GM12875 (cell line): ENCODE measurements at regions not wholly inside any gene's neighbourhood (a gene's known extent, or its start where the extent isn't known, plus 50 kb on each side); places are given as distances from the start of the nearest gene placed in this dataset.

Experiments
- H3K4me3 ChIP-seq: one replicate; pipeline ENCODE4 v1.5.1; 2011; ENCODE audit warnings: low read depth, low read length, control low read depth
- TF ChIP-seq, protein P1 (sequence below): IDR thresholded peaks from 2 replicates; pipeline ENCODE4 v1.5.1; 2011; ENCODE audit warnings: low read depth, mild to moderate bottlenecking, control low read depth, inconsistent platforms, low read length, moderate library complexity, borderline replicate concordance; ENCODE audit not compliant: insufficient read depth

DNA sequence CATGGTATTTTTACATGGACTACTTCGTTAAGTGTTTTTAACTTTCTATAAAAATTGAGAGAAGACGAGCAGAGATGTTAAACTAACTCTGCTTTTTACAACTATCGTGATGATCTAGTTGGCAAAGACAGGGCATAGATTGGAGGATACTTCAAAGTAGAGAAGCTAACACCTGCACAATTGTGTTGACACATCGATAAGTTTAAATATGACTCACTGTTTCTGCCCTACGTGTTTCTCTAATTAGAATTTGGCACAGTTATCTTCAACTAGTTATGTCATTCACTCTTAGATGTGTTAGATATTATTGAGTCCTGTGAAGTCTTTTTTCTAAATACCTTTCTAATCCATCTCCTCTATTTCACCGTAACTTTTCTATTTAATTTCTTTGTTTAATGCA is 68.5 kb upstream of the FERD3L start:
- H3K4me3 ChIP-seq = no peak overlapping the region
- TF ChIP-seq, protein P1, sequence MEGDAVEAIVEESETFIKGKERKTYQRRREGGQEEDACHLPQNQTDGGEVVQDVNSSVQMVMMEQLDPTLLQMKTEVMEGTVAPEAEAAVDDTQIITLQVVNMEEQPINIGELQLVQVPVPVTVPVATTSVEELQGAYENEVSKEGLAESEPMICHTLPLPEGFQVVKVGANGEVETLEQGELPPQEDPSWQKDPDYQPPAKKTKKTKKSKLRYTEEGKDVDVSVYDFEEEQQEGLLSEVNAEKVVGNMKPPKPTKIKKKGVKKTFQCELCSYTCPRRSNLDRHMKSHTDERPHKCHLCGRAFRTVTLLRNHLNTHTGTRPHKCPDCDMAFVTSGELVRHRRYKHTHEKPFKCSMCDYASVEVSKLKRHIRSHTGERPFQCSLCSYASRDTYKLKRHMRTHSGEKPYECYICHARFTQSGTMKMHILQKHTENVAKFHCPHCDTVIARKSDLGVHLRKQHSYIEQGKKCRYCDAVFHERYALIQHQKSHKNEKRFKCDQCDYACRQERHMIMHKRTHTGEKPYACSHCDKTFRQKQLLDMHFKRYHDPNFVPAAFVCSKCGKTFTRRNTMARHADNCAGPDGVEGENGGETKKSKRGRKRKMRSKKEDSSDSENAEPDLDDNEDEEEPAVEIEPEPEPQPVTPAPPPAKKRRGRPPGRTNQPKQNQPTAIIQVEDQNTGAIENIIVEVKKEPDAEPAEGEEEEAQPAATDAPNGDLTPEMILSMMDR = no peak

DNA sequence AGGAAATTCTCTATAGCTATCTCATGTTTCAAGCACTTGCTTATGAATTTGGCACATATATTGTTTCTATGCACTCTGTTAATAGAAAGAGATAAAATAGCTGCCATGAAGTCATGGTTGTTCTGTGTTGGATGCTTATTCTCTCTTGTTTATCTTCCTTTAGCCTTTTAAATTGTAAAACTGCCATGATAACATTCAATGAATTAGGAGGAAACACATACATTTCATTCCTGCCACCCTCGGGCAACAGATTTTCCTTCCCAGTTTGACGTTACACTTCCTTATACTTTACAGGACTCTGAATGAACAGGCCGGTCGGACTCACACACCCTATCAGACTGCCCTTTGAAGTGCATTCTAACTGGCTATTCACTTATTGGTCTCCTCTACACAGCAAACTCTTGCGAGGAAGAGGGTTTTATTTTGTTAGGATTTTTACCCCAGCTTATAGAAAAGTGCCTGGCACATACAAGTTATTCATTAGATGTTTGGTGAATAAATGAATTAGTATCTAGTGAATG is 65.7 kb upstream of the FERD3L start:
- H3K4me3 ChIP-seq = no peak overlapping the region
- TF ChIP-seq, protein P1 = no peak

DNA sequence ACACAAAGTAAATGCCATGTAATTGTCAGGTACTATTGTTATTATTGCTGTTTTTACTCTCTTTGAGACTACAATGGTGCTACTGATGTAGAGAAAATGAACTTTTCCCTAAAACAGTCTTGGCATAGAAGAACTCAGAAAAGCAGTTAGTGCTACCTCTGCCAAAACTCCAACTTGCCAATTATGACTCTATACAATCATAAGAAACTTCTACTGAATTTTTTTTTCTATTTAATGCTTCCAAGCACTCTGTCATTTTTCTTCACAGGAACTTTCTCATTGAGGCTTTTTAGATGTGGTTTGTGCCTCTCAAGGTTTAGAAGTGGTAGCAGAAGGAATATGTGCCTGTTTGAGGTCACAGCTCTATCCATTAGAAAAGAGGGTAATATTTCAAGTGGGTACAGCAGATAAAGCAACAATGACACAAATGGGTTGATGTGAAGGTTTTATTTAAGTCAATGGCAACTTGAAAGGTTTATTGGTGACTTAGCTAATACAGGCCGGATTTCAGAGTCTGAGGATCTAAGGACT is 64.0 kb upstream of the FERD3L start:
- TF ChIP-seq, protein P1 = no peak
- H3K4me3 ChIP-seq = no peak overlapping the region

DNA sequence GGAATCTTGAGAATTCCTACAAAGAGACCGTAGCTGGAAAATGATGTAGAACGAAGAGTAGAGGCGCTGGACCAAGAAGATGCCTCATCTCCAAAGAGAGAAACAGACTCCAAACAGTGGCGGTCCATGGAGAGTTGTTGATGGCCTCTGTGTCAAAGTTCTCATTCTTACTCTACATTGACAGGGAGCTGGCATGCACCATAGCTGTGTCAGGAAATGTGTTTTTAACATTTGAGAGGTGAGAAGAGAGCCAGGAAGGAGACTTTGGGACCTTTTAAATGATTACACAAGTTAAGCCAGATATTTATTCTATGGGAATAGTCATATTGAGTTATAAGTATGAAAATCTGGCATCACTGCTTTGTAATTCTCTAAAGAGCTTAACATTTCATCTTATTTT is 61.5 kb upstream of the FERD3L start:
- TF ChIP-seq, protein P1 = no peak
- H3K4me3 ChIP-seq = no peak overlapping the region

DNA sequence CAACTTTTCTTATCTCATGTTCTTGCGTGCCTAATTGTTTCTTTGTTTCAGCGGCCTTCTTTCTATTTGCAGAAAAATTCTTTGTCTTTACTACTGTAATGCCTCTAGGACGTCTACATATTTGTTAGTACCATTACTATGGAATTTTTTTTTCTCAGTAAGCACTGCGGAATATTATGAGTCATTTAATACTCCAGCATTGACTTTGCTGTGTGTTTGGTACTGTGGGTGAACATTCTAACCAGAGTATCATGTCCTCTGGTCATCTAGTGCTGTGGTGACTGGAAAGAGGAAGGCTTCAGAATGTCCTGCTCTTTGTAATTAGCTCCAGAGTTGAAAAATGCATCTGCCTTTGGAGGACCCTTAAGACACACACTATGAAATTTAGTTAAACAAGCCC is 58.5 kb upstream of the FERD3L start:
- no peak overlapping the region for H3K4me3 ChIP-seq
- TF ChIP-seq, protein P1 = no peak

DNA sequence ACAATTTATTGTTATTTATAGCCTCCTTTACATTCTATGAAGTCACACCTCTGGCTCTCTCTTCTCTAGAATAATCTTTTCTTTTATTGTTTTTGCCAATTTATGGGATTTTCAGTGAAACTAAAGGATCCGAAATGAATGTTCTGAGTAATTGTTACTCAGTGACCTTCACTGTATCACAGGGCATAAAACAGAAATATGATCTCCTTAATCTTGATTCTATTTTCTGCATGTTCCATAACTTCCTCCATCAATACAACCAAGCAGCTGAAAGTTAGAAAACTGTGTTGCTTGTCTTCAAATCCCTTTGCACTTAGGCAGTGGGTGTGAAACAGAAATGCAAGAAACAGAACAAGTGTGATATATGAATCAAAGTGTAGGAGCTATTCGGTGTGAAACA is 57.4 kb upstream of the FERD3L start:
- H3K4me3 ChIP-seq = no peak overlapping the region
- TF ChIP-seq, protein P1 = no peak
